ENCODE measurements at regions not wholly inside any gene's neighbourhood (a gene's known extent, or its start where the extent isn't known, plus 50 kb on each side); places are given as distances from the start of the nearest gene placed in this dataset.

DNA sequence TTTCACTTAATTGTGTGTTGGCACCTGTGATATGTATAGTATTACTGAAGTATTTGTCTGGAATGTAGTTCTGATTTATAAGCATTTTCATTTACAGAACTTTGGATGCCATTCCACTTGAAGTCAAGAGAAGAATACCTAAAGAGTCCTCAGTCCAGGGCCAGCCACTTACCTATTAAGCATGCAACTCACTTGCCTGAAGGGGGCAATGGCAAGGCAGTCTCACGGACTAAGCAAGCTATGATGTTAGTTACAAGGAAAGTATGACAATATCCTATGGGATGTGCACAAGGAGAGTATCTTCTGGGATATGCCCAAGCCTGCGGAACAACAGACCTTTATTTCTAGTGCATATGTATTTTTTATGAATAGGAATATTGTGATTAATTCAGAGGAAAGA is 369.4 kb upstream of the GCFC2 start:
- TF ChIP-seq, protein P1, sequence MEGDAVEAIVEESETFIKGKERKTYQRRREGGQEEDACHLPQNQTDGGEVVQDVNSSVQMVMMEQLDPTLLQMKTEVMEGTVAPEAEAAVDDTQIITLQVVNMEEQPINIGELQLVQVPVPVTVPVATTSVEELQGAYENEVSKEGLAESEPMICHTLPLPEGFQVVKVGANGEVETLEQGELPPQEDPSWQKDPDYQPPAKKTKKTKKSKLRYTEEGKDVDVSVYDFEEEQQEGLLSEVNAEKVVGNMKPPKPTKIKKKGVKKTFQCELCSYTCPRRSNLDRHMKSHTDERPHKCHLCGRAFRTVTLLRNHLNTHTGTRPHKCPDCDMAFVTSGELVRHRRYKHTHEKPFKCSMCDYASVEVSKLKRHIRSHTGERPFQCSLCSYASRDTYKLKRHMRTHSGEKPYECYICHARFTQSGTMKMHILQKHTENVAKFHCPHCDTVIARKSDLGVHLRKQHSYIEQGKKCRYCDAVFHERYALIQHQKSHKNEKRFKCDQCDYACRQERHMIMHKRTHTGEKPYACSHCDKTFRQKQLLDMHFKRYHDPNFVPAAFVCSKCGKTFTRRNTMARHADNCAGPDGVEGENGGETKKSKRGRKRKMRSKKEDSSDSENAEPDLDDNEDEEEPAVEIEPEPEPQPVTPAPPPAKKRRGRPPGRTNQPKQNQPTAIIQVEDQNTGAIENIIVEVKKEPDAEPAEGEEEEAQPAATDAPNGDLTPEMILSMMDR (conservative IDR thresholded peaks at IDR 0.05; ENCODE audit: low read depth, low read length) = no peak
- no peak for TF ChIP-seq EZH2 (IDR thresholded peaks at IDR 0.05; ENCODE audit: low read length, unreplicated experiment)
- TF ChIP-seq EZH2phosphoT487 (IDR thresholded peaks at IDR 0.05; ENCODE audit: borderline replicate concordance, low read length) = no peak
